CD14-positive monocyte (primary cell): ENCODE measurements at regions not wholly inside any gene's neighbourhood (a gene's known extent, or its start where the extent isn't known, plus 50 kb on each side); places are given as distances from the start of the nearest gene placed in this dataset.

Experiments
- DNase-seq, 3 donors: peaks; one replicate each; pipeline ENCODE4 v3.0.0-alpha.2; 2011 to 2022
- H2AFZ ChIP-seq: 2 replicates; pipeline ENCODE4 v1.6.0; 2012; ENCODE audit warnings: mild to moderate bottlenecking, low read depth, low read length, inconsistent platforms; ENCODE audit not compliant: insufficient read depth, poor library complexity, severe bottlenecking
- H3K27ac ChIP-seq, 2 donors: 1 replicate in 1 of 2; 2 replicates in 1 of 2; pipeline ENCODE4 v1.5.1; 2012 to 2013; ENCODE audit warnings: low read length in 2 of 2, control low read depth in 1 of 2, inconsistent platforms in 1 of 2, low read depth in 1 of 2, mild to moderate bottlenecking in 1 of 2
- H3K27me3 ChIP-seq, 2 donors: one replicate each; pipeline versions ENCODE4 v1.6.0 to v1.6.1; 2011 to 2013; ENCODE audit warnings: low read length in 2 of 2; ENCODE audit not compliant: control insufficient read depth in 2 of 2, insufficient read depth in 2 of 2
- H3K36me3 ChIP-seq, 2 donors: replicated peaks in 1 of 2; 1 replicate in 1 of 2; 2 replicates in 1 of 2; pipeline versions ENCODE4 v1.5.1 to v1.6.1; 2012 to 2013; ENCODE audit warnings: low read length in 2 of 2, control low read depth in 1 of 2, inconsistent platforms in 1 of 2, mild to moderate bottlenecking in 1 of 2; ENCODE audit not compliant: insufficient read depth in 2 of 2, control insufficient read depth in 1 of 2
- H3K4me1 ChIP-seq, 2 donors: 1 replicate in 1 of 2; 2 replicates in 1 of 2; pipeline versions ENCODE4 v1.5.1 to v1.6.1; 2012 to 2013; ENCODE audit warnings: low read length in 2 of 2, control low read depth in 1 of 2, inconsistent platforms in 1 of 2, mild to moderate bottlenecking in 1 of 2, moderate library complexity in 1 of 2; ENCODE audit not compliant: insufficient read depth in 2 of 2, control insufficient read depth in 1 of 2
- H3K4me2 ChIP-seq: replicated peaks from 2 replicates; pipeline ENCODE3; 2012; ENCODE audit warnings: low read length, moderate library complexity, mild to moderate bottlenecking; ENCODE audit not compliant: poor library complexity, severe bottlenecking; ENCODE audit errors: extremely low read depth
- H3K4me3 ChIP-seq, 3 experiments: fragments of 200-600 bp in 1 of 3; sonication (generic) in 1 of 3; replicated peaks in 1 of 3; 1 replicate in 2 of 3; 2 replicates in 1 of 3; pipeline ENCODE4 v1.5.1; 2011 to 2013; ENCODE audit warnings: low read length in 3 of 3, mild to moderate bottlenecking in 3 of 3, control low read depth in 2 of 3, low read depth in 2 of 3, inconsistent platforms in 1 of 3, moderate library complexity in 1 of 3
- H3K79me2 ChIP-seq: 2 replicates; pipeline ENCODE4 v1.6.0; 2012; ENCODE audit warnings: mild to moderate bottlenecking, control low read depth, inconsistent platforms, low read length, moderate library complexity; ENCODE audit not compliant: insufficient read depth
- H3K9ac ChIP-seq: 2 replicates; pipeline ENCODE4 v1.6.0; 2017; ENCODE audit warnings: low read length, mild to moderate bottlenecking; ENCODE audit not compliant: insufficient read depth, poor library complexity, severe bottlenecking
- H3K9me3 ChIP-seq, 2 donors: replicated peaks in 1 of 2; 1 replicate in 1 of 2; 2 replicates in 1 of 2; pipeline versions ENCODE4 v1.5.1 to v1.6.1; 2012 to 2013; ENCODE audit warnings: low read length in 2 of 2, control low read depth in 1 of 2; ENCODE audit not compliant: control insufficient read depth in 1 of 2, insufficient read depth in 1 of 2
- H4K20me1 ChIP-seq: 2 replicates; pipeline ENCODE4 v1.6.0; 2012; ENCODE audit warnings: mild to moderate bottlenecking, low read length, control low read depth, moderate library complexity; ENCODE audit not compliant: insufficient read depth
- H3K27ac Mint-ChIP-seq, 7 donors: one replicate each; pipeline ENCODE4 v1.8.0; 2020; ENCODE audit warnings: mild to moderate bottlenecking in 7 of 7, mixed read lengths in 7 of 7, moderate library complexity in 6 of 7, inconsistent platforms in 2 of 7
- H3K27me3 Mint-ChIP-seq, 3 donors: one replicate each; pipeline ENCODE4 v1.8.0; 2021 to 2022; ENCODE audit warnings: low read depth in 3 of 3, mild to moderate bottlenecking in 3 of 3, mixed read lengths in 3 of 3, moderate library complexity in 3 of 3, inconsistent platforms in 1 of 3
- H3K36me3 Mint-ChIP-seq, 2 donors: one replicate each; pipeline ENCODE4 v1.8.0; 2020; ENCODE audit warnings: mixed read lengths in 2 of 2, inconsistent platforms in 1 of 2, mild to moderate bottlenecking in 1 of 2
- H3K4me1 Mint-ChIP-seq: one replicate; pipeline ENCODE4 v1.8.0; 2020; ENCODE audit warnings: mild to moderate bottlenecking, mixed read lengths
- H3K4me3 Mint-ChIP-seq, 2 donors: one replicate each; pipeline ENCODE4 v1.8.0; 2020; ENCODE audit warnings: mild to moderate bottlenecking in 2 of 2, mixed read lengths in 2 of 2, moderate library complexity in 1 of 2
- H3K9me3 Mint-ChIP-seq, 7 donors: one replicate each; pipeline ENCODE4 v1.8.0; 2020 to 2022; ENCODE audit warnings: mixed read lengths in 7 of 7, mild to moderate bottlenecking in 6 of 7, moderate library complexity in 6 of 7, inconsistent platforms in 2 of 7
- WGBS: methylation state at CpG from one replicate; pipeline ENCODE4 v1.1.5; 2013; ENCODE audit warnings: missing lambda C conversion rate; ENCODE audit not compliant: insufficient coverage; 5-methylcytosine and 5-hydroxymethylcytosine counted together
- intact Hi-C, 2 donors: fragments of 100-400 bp; cut with micrococcal nuclease; formaldehyde crosslinking; loops; one replicate each; pipeline versions ENCODE4 v1.15.0 to v1.15.1; 2023
- TF ChIP-seq, protein P1 (sequence below): fragments of 200-600 bp; IDR thresholded peaks from one replicate; pipeline ENCODE4 v1.8.0; 2022; ENCODE audit warnings: antibody characterized with exemption, mild to moderate bottlenecking

DNA sequence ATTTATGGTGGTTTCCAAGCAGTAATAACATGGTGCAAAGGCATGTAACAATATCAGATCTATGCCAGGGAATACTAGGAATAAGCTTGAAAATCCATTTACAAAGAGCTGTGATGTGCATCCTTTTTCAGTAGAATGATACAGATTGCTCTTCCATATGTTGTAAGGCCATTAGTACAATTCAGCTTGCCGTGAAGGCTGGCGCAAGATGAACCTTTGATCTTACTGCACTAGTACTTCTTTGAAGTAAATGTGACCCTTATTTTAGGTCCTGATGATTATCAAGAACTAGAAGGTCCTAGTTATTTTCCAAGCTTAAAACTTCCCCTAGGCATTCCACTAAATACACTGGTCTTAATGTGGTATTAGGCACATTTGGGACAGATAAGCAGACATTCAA lies 210.1 kb upstream of the CD96 start:
- TF ChIP-seq, protein P1, sequence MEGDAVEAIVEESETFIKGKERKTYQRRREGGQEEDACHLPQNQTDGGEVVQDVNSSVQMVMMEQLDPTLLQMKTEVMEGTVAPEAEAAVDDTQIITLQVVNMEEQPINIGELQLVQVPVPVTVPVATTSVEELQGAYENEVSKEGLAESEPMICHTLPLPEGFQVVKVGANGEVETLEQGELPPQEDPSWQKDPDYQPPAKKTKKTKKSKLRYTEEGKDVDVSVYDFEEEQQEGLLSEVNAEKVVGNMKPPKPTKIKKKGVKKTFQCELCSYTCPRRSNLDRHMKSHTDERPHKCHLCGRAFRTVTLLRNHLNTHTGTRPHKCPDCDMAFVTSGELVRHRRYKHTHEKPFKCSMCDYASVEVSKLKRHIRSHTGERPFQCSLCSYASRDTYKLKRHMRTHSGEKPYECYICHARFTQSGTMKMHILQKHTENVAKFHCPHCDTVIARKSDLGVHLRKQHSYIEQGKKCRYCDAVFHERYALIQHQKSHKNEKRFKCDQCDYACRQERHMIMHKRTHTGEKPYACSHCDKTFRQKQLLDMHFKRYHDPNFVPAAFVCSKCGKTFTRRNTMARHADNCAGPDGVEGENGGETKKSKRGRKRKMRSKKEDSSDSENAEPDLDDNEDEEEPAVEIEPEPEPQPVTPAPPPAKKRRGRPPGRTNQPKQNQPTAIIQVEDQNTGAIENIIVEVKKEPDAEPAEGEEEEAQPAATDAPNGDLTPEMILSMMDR, result no peak
- Mint-ChIP-seq H3K27me3 (peaks cover 0 to 2% (median 0%) of the 10 kb centered on the region in 3 donors), H3K4me1 (no peaks in the 10 kb centered on the region), H3K4me3 (no peak overlapping the region), H3K36me3 (no peaks in the 10 kb centered on the region), H3K9me3 (peaks cover 0 to 3% (median 0%) of the 10 kb centered on the region in 7 donors), H3K27ac (no peak overlapping the region)
- no peak overlapping the region for H3K27ac ChIP-seq
- no peak for DNase-seq
- H3K9ac ChIP-seq, result no peak overlapping the region
- no peak overlapping the region for H3K4me2 ChIP-seq
- H3K27me3 ChIP-seq, result no peaks in the 10 kb centered on the region
- H3K79me2 ChIP-seq, result no peaks in the 10 kb centered on the region
- H4K20me1 ChIP-seq, result no peaks in the 10 kb centered on the region
- intact Hi-C loops, result no loop called here
- H3K4me1 ChIP-seq, result no peaks in the 10 kb centered on the region
- H3K9me3 ChIP-seq, result no peaks in the 10 kb centered on the region
- H3K36me3 ChIP-seq, result no peaks in the 10 kb centered on the region
- no peak overlapping the region for H2AFZ ChIP-seq
- no peak overlapping the region for H3K4me3 ChIP-seq
- no CpG with 5 or more reads among the region's 2 CpGs for WGBS

DNA sequence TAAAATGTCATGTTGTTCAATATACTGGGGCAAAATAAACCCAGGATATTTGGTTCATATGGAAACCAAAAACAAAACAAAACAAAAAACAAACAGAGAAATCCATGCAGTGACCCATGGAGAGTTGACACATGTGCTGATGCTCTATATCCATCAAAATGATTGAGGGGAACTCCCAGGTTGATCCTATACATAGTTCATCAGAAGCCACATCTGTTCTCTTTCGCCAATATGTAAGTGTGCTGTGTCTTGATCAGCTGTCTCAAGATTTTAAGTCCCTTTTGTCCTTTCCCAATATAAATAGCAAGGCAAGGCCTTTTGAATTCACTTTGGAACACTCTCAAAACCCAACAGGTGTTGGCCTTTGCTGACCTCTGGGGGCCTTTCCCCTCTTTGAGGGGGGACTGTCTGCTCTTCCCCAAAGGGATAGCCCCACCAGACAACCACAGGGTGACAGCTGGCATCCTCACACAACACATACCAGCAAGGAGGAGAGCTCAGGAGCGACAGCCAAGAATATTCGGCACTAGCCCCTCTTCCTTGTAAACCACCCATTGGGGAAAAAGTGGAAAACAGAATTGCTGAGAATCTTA lies 209.4 kb upstream of the CD96 start:
- no peaks in the 10 kb centered on the region for H3K4me1 Mint-ChIP-seq
- no peak overlapping the region for H3K4me3 Mint-ChIP-seq
- TF ChIP-seq, protein P1, result no peak
- Histone ChIP-seq H4K20me1 (no peaks in the 10 kb centered on the region), H3K27me3 (no peaks in the 10 kb centered on the region), H3K79me2 (no peaks in the 10 kb centered on the region), H3K36me3 (no peaks in the 10 kb centered on the region), H3K9me3 (no peaks in the 10 kb centered on the region), H3K9ac (no peak overlapping the region), H2AFZ (no peak overlapping the region), H3K4me2 (no peak overlapping the region), H3K4me3 (no peak overlapping the region), H3K4me1 (no peaks in the 10 kb centered on the region), H3K27ac (no peak overlapping the region)
- no peak for DNase-seq
- H3K9me3 Mint-ChIP-seq, result peaks cover 0 to 3% (median 0%) of the 10 kb centered on the region in 7 donors
- no CpG with 5 or more reads among the region's 3 CpGs for WGBS
- intact Hi-C loops, result no loop called here
- no peaks in the 10 kb centered on the region for H3K36me3 Mint-ChIP-seq
- no peak overlapping the region for H3K27ac Mint-ChIP-seq
- peaks cover 0 to 1% (median 0%) of the 10 kb centered on the region in 3 donors for H3K27me3 Mint-ChIP-seq
